SW480 (cell line): ENCODE measurements at regions not wholly inside any gene's neighbourhood (a gene's known extent, or its start where the extent isn't known, plus 50 kb on each side); places are given as distances from the start of the nearest gene placed in this dataset.
"Not testable (repeated sequence)": the region's sequence is repeated elsewhere in the genome, so short reads cannot be mapped to it uniquely, and the experiment has no call there.

ENCODE experiments used
- DNase-seq: peaks from one replicate; pipeline ENCODE4 v3.0.0-alpha.2; 2016; ENCODE audit warnings: low spot score

DNA sequence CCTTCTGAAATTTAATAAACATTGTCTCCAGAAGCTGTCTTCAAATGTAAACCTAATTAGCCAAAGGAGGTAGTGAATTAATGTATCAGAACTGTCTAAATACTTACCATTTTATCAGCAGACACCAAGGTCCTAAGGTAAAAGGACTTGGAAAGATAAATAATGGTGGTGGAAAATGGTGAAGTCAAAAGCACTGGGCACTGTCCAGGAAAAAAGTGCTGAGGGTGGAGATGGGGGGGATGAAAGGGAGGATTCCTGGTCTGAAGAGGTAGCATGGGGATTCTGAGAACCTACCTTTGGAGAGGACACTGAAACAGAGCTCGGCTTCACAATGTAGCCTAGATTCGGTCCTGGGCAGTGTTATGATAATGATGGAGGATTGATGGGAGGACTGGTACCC, 149.0 kb upstream of the DPH6 start:
- no peak for DNase-seq

DNA sequence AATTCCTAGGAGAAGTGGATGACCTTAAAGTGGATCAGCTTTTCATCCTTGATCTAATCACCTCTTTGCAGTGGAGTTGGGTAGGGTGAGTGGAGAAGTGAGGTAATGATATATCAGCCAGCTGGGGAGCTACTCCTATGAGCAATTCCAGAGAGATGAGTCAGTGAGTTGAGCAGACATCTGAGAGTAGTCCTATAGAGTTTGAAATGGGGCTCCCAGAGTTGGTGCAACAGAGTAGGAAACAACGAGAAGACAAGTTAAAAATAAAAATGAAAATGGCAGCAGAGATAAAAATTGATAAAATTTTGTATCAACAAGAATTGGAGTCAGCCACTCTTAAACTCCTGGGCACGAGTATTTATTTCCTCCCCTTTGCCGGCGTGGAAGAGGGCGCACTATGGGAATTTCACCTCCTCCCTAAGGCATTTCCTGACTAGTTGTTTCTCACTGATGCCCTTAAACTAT, 150.8 kb upstream of the DPH6 start:
- peak; percentile 36 for DNase-seq

DNA sequence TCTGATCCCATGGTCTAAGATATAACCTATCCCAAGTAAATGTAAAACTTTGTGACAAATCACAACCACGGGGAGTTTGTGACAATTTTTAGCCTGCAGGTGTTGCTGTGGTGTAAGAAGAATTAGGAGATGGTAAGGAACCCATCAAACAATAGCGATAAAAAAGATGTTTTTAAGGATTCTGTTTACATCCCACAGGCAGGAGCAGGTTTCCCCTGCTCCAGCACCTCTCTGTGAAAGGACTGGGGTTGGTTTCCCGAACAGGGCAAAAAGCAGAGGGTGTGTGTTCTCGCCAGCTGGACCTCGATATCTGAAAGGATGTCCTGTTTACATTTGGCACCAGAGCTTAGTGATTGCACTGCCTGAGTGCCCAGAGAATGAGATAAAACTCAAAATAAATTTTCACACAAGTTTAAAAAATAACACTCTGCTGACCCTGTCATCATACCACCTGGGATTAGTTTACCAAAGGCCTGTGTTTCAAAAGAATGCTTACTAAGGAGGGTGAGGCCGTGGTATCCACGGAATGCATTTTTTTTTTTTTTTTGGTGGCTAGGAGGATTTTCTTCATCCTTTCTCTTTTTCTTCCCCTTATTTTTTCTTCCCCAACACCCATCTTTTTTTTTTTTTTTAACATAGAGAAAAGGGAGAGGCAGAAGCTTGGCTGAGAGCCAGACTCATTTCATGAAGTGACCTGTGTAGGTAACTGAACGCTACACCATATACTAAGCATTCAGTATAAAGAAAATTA, 151.8 kb upstream of the DPH6 start:
- no peak for DNase-seq

DNA sequence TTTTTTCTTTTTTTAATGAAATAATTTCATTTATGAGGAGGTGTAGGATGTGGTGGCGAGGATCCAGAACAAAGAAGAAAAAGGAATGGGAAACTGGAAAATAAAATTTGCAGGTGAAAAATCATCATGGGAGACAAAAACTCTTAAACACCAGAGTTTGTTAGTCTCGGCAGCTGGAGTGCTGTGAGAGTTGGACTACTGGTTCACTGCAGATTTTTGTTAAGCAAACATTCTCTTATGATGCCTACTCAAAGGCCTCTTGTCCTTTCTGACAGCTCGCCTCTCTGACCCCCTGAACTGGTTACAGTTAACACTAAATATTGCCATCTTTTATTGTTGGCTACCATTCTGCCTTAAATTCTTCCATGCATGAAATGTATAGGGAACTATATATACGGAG, 152.4 kb upstream of the DPH6 start:
- no peak for DNase-seq

DNA sequence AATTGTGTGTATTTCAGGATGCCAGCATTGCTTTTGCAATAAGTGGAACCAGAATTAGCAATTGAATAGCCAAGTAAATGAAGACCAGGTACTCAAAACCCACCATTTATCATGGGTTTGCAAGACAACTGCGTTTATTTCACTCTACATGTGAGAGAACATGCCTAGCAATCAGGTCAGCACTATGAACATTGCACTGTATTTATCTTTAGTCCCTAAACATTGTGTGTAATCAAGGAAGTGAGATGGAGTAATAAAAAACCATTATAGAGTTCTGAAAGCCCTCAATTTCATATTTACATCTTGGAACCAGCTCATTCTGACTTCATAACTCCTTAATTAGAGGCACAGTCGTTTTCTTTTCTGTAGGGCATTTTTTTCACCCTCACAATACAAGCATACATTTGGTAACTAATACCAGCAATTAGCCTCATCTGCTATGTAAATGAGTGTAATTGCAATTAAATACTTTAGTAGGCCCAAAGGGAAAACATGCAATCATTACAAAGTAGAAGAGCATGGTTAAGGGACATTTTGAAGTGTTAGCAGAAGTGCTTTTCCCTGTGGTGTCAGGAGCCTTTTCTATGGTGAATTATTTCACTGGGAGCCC, 153.1 kb upstream of the DPH6 start:
- DNase-seq = no peak

DNA sequence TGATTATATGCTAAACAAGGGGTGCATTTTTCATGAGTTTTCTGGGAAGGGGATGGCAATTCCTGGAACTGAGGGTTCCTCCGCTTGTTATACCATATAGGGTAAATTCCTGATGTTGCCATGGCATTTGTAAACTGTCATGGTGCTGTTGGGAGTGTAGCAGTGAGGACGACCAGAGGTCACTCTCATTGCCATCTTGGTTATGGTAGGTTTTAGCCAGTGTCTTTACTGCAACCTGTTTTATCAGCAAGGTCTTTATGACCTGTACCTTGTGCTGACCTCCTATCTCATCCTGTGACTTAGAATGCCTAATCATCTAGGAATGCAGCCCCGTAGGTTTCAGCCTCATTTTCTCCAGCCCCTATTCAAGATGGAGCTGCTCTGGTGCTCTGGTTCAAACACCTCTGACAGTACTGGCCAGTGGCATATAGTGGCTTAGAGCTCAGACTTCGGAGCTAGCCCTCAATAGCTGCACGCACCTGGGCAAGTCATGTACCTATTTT, 154.2 kb upstream of the DPH6 start:
- DNase-seq = not testable (repeated sequence)

DNA sequence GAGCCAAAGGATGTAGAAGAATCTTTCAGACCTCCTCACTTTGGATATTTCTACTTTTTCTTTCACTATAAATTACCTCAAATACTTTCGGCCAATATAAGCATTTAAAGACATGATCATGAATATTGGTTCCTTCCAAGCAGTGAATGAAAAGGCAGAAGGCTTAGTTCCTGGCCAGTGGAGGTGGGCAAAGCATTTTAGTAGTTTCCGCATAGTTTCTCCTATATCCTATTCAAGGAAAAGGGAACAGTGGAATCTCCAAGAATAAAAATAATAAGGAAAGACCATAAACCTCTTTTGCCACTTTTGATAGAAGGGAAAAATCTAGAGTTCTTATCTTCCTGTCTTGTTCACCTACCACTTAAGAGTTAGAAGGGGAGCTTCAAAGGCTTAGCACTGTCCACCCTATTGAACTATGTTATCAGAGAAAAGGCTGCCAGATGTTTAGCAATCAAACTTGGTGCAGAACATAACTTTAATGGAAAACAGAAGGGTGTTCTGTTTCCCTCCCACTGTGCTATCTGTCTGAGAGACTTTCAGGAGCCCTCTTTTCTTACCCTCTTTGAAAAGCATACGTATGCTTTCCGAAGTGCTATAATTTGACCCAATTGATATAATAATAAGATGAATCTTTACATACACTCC, 155.6 kb upstream of the DPH6 start:
- DNase-seq = no peak

DNA sequence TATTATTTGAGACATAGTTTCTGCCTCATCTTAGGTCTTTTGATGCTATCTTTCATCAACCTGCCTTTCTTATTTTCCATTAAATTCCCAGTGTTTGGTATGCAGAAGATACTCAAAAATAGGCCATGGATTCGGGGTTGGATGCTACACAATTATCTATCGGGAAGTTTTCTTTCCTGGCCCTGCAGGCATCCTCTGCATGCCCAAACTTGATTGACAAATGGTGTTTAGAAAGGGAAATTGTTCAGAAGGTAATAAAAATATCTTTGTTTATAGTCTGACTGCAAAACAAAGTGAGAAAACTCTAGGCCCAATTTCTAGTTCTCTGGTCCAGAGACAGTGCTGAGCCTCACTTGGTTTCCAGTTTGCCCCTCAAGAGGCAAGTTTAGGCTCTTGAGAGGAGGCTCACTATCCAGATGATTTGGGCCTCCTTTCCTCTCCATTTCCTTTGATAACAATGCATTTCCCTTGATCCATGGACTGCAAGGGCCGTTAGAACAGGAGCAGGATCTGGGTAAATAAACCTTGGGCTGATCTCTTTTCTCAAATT, 157.1 kb upstream of the DPH6 start:
- DNase-seq = no peak

DNA sequence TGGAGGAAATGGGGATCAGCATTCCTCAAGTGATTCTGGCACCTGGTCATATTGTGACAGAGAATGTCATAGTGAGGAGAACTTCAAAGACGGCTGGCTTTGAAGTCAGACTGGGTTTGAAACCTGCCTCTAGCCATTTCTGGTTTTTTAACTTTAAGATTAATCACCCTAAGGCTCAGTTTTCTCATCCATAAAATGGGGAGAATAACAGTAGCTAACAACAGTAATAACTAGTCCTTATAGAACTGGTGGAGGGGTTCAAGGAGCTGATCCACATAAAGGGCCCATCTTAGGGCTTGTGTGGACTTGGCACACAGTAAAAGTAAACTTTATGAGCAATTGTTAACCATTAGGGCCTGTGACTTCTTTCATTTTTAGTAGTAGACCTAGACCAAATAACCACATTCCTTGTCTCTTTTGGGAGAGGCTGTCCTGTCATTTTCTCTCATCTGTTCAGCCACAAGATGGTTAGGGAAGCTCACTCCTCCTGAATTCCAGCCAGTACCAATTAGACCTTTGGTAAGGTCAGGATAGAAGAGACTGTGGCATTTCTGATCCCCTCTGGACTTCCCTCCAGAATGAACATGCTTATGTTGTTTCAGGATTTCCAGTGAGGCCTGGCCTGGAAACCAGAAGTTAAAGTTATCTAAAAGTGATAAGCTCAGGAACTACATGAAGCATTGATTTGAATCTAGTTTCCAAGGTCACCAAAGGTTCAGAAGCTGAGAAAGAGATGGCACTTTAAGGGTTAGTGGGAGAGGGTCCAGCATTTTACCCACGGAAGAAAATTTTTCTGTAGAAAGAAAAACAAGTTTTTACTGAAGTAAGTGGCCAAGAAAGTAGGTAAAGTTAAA, 159.3 kb upstream of the DPH6 start:
- no peak for DNase-seq

DNA sequence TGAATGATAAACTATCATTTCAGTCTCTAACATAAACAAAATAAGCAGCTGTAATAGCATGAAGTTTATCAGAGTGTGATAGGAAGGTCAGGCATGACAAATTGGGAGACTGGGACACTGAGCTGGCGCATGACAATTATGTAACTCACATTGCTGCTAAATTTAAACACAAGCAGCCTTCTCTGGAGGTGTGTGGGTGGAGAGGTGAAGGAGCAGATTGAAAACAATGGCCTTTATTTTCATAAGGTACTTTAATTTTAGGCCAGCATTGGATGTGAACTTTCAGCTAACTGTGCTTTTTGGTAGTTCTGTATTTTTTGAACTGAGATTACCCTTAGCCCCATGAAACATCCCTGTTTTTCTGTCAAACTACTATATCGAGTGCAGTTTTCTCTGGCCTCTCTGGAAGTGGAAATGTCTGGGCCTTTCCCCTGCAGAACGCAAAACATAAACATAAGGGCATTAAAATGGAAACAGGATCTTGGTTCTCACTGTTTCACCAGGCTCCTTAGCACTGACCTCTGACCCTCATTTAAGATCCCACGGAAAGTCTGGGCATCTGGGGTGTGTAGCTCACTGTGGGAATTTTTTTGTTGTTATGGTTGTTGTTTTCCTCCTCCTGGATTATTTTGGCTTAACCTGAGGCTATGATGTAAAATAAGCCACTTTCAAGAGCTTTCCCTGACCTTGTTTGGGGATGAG, 160.1 kb upstream of the DPH6 start:
- no peak for DNase-seq

DNA sequence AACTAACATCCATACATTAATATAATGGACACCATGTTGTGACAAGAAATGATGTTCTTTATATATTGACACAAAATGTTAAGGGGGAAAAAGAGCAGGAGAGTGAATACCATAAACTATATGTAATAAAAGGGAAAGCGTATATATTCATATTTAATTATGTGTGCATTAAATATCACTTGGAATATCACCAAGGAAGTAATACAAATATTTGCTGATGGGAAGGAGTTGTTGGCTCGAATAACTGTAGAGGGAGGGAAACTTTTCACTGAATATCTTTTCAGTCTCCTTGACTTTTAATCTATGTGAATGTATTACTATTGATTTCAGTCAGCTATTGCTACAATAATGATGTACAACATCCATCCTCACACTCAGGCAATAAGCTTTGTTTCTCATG, 167.0 kb upstream of the DPH6 start:
- DNase-seq = no peak

DNA sequence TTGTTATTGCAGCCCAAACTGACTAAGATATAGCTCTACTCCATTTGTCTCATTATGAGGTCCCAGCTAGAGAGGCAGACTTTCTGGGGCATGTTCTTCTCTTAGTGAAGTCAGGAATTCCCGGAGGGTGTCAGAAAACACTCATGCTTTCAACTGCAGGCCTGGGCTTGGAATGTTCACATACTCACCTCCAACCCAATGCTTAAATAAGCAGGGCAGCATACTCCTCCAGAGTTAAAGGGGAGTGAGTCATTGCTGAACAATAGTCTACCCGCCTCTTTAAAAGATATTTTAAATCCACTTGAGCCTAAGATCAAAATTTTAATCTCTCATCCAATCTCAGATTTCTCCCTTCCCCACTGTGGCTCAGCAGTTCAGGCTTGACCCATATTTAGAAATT, 167.8 kb upstream of the DPH6 start:
- DNase-seq = no peak

DNA sequence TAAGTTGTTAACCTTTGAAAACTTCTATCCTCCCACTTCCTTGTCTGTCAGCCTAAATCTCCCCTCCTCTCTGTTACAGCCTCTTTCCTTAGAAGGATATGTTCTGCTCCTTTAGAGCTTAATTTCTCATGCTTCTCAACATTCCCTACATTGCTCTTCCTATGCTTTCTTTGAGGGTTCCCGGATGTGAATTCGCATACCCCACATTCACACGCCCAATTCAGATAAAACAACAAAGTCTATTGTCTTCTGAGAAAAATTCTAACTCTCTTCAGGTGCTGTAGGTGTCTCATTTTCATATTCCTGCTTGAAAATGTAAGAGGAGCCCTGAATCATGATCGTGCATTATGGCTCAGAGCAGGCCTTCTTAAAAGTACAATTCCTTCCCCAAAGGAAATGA, 171.8 kb upstream of the DPH6 start:
- DNase-seq = no peak

DNA sequence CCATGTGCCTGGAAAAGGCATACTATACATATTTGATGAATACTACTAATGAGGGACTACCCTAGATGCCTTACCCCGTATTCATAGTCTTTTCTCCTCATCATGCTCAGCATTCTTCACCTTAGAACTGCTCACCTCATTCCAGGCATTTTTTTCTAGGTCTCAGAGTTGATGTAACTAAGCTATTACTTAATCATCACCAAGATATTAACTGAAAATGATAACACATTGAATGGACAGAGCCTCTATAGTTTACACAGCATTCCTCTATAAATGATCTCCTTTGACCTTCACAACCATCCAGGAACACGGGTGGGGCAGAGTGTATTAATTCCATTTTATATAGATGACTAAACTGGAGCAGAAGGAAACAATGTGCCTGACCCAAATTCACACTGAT, 174.1 kb upstream of the DPH6 start:
- DNase-seq = no peak

DNA sequence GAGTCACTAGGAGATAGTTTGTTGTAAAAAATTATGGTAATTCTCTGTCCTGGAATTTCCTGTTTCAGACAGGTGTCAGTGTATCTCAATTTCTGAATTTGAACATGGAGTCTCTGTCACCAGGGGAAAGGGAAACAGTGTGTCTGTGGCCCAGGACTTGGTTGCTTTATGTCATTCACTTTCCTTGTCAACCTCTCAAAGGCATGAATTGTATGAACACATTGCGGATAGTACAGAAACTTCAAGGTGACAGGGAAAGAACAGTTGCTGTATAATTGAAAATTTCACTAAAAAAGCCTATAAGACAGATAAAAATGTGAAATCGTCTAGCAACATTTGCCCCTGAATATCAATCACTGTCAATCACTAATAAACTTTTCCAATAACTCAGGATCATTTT, 175.0 kb upstream of the DPH6 start:
- DNase-seq = no peak

DNA sequence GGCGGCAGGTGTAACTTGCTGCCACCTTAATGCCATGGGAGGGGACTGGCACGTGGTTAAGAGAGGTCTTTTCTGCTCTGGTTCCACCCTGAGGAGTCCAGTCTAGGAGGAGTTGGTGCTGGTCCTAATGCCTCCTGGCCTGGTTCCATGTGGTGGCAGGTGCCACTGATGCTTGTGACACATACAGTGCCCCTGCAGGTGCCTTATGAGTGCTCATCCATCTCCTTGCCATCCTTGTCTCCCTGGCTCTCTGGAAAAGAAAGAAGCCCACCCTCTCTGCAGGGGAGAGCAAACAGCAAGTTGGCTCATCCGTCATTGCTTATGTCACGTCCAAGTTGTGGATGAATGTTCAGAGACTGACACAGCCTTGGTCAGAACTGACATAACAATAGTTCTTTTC, 175.8 kb upstream of the DPH6 start:
- DNase-seq = no peak

DNA sequence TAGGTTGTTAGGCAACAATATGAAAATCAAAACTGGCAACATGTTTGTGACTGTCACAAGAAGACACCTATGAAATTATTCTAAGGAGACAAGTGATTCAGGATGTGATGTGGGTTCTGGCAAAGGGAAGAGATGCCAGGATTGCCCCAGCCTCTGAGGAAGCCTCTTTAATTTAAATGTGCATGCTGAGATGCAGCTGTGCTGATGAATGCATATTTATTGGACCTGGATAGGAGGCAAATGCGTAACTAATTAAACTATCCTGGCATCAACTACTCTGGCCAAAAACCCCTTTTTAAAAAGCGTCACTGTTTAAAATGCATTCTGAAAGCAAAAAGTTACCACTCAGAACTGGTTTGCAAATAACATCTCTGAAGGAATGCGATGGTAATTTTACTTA, 176.5 kb upstream of the DPH6 start:
- no peak for DNase-seq

DNA sequence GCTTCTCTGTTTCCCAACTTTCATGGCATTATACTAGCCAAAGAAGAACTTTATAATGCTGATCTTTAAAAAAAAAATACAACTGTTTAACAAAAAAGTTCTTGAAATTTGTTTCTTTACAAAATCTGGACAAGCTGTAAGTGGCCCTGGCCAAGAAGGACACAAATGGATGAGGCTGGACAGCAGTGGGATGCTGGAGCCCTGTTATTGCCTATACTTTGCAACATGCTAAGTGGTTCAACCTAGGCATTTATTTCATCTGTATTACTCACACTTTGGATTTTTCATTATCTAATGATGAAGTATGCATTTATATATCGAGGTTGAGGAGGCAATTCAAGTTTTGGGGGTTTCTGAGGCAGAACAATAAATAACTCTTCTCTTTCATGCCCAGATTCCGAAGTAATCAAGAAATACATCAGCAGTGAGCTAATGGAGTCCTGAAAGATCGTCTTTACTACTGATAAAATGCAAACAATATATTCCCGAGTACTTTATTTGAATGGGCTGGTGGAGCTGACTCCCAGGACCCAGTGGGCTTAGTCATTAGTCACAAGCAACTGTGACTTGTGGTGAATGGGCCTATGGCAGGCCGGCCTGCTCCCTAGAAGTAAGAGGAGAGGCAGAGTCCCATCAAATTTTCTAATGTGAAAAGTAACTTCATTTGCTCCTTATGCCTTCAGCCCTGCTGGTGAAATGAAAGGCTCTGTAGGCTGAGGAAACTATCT, 177.3 kb upstream of the DPH6 start:
- no peak for DNase-seq

DNA sequence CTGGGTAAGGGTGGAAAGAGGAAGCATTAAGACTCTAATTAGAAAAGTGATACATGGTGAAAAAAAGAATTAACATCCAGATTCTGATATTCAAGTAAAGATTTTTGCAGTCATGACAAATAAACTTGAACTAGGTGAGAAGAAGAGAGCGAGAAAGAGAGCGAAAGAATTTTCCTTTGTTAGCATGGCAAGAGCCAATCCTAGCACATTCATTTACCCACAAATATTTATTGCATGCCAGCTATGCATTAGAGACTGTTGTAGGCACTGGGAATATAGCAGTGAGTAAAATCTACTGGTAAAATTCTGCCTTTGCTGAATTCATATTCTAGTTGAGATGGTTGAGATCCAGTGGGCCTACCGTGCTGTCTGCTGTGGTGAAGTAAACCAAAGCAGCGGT, 177.9 kb upstream of the DPH6 start:
- DNase-seq = no peak

DNA sequence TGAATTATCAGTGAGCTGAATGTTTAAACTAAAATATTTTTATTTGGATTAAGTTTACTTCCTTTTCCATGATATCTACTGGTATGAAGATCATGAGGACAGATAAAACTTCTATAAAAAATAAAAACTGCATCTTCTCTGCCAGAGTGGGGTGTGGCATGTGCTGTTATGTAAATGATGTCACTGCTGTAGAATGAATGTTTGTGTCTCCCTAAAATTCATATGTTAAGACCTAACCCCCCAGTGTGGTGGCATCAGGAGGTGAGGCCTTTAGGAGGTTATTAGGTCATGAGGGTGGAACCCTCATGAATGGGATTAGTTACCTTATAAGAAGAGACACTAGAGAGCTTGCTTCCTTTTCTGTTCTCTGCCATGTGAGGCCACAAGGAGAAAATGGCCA, 178.7 kb upstream of the DPH6 start:
- no peak for DNase-seq

DNA sequence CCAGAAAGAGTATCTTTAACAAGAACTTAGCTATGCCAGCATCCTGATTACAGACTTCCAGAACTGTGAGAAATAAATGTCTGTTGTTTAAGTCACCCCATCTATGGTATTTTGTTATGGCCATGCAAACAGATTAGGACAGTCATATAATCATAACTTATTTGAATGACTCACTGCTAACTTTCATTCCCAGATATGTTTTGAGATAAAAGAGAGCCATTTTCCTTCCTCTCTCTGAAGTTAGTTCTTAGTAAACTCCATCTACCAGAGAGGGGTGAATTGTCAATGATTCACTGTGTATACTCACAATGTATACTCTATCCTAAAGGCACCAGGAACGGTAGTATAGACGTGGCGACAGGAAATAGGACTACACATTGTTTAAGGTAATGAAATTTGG, 179.4 kb upstream of the DPH6 start:
- no peak for DNase-seq
